ENCODE measurements at regions not wholly inside any gene's neighbourhood (a gene's known extent, or its start where the extent isn't known, plus 50 kb on each side); places are given as distances from the start of the nearest gene placed in this dataset.

GRCh38 chr11:70568814-70569617 lies 170.7 kb downstream of the CTTN start:
- ChIA-PET CTCF (interaction anchor here (1.0 to 1.2 kb wide), 3 partner anchors 11 to 87 kb away, joined by 3 to 4 read pairs (median 3); no protein-coding TSS in a partner anchor), RAD21 (ENCODE audit: low non-redundant PET in 1 of 2, low total read pairs in 2 of 2, uncharacterized antibody in 2 of 2, unreplicated experiment in 2 of 2) (interaction anchor here in 1 of 2 experiments (0.6 kb wide), 1 partner anchor 86 kb away, joined by 3 read pairs; no protein-coding TSS in a partner anchor), POLR2A (interaction anchor here (0.8 kb wide), 1 partner anchor 9 kb away, joined by 3 read pairs; no protein-coding TSS in a partner anchor)
- Histone ChIP-seq H3K4me1 (ENCODE audit: control insufficient read depth in 1 of 2, insufficient read depth in 2 of 2, low read length in 2 of 2) (peaks cover 13 to 23% of the 10 kb centered on the region in 2 experiments), H3K4me3 (replicated peaks in 1 of 2; ENCODE audit: low read depth in 1 of 2, low read length in 2 of 2) (peak overlapping the region; percentile 45 to 62), H3K9me2 (ENCODE audit: insufficient read depth) (no peaks in the 10 kb centered on the region), H2AFZ (ENCODE audit: low read depth, low read length, poor library complexity, severe bottlenecking) (no peak overlapping the region), H3K27ac (ENCODE audit: low read depth, low read length) (peak overlapping the region; percentile 55), H3K9ac (ENCODE audit: low read length) (peak overlapping the region; percentile 62; the same call in 1 of the 2 replicates), H3K9me3 (ENCODE audit: control insufficient read depth in 1 of 2, insufficient read depth in 1 of 2, low read depth in 1 of 2, low read length in 2 of 2) (no peaks in the 10 kb centered on the region), H3K4me2 (ENCODE audit: low read length) (peak overlapping the region; percentile 99), H4K20me1 (ENCODE audit: insufficient read depth) (no peaks in the 10 kb centered on the region), H3K79me2 (ENCODE audit: insufficient read depth, low read length) (no peaks in the 10 kb centered on the region), H3K36me3 (ENCODE audit: control insufficient read depth in 1 of 2, insufficient read depth in 2 of 2, low read length in 2 of 2) (no peaks in the 10 kb centered on the region), H3K27me3 (ENCODE audit: insufficient read depth, low read length) (no peaks in the 10 kb centered on the region)
- BruUV-seq (replicated peaks) = no TSS peak
- DNase-seq (ENCODE audit: low read depth, low spot score) = no peak
- TF ChIP-seq YY1 (IDR thresholded peaks at IDR 0.05; ENCODE audit: extremely low read depth, insufficient replicate concordance, low read depth, low read length) = no peak
- no peak for TF ChIP-seq JUND (IDR thresholded peaks at IDR 0.05)
- no peak for TF ChIP-seq SIN3A (IDR thresholded peaks at IDR 0.05; ENCODE audit: low read depth)
- no peak for ATAC-seq
- intact Hi-C loops (cut with micrococcal nuclease) = loop anchor here (10.0 kb wide), 1 partner anchor 186 kb away; no protein-coding TSS in a partner anchor

GRCh38 chr11:70569618-70569890 lies 171.2 kb downstream of the CTTN start:
- no peaks in the 10 kb centered on the region for H3K9me3 ChIP-seq (ENCODE audit: control insufficient read depth in 1 of 2, insufficient read depth in 1 of 2, low read depth in 1 of 2, low read length in 2 of 2)
- intact Hi-C loops (cut with micrococcal nuclease) = loop anchor here (10.0 kb wide), 1 partner anchor 185 kb away; no protein-coding TSS in a partner anchor
- no peak overlapping the region for H3K4me2 ChIP-seq (ENCODE audit: low read length)
- no peaks in the 10 kb centered on the region for H4K20me1 ChIP-seq (ENCODE audit: insufficient read depth)
- H3K4me3 ChIP-seq (replicated peaks in 1 of 2; ENCODE audit: low read depth in 1 of 2, low read length in 2 of 2) = no peak overlapping the region
- H3K27me3 ChIP-seq (ENCODE audit: insufficient read depth, low read length) = no peaks in the 10 kb centered on the region
- H3K79me2 ChIP-seq (ENCODE audit: insufficient read depth, low read length) = no peaks in the 10 kb centered on the region
- H3K9ac ChIP-seq (ENCODE audit: low read length) = no peak overlapping the region
- H3K9me2 ChIP-seq (ENCODE audit: insufficient read depth) = no peaks in the 10 kb centered on the region
- peaks cover 13 to 23% of the 10 kb centered on the region in 2 experiments for H3K4me1 ChIP-seq (ENCODE audit: control insufficient read depth in 1 of 2, insufficient read depth in 2 of 2, low read length in 2 of 2)
- DNase-seq (ENCODE audit: low read depth, low spot score) (no peak), ATAC-seq (no peak; the same call in 1 of the 2 replicates)
- CTCF ChIA-PET = no interaction called here
- POLR2A ChIA-PET = no interaction called here
- no peak overlapping the region for H3K27ac ChIP-seq (ENCODE audit: low read depth, low read length)
- no peak for TF ChIP-seq RAD21 (IDR thresholded peaks at IDR 0.05; ENCODE audit: low read depth)
- TF ChIP-seq CBX3 (IDR thresholded peaks at IDR 0.05; ENCODE audit: low read depth) = no peak
- no TSS peak for BruUV-seq (replicated peaks)
- RAD21 ChIA-PET (ENCODE audit: low non-redundant PET in 1 of 2, low total read pairs in 2 of 2, uncharacterized antibody in 2 of 2, unreplicated experiment in 2 of 2) = no interaction called here
- no peaks in the 10 kb centered on the region for H3K36me3 ChIP-seq (ENCODE audit: control insufficient read depth in 1 of 2, insufficient read depth in 2 of 2, low read length in 2 of 2)
- no peak overlapping the region for H2AFZ ChIP-seq (ENCODE audit: low read depth, low read length, poor library complexity, severe bottlenecking)
